A549 (cell line): ENCODE measurements at regions not wholly inside any gene's neighbourhood (a gene's known extent, or its start where the extent isn't known, plus 50 kb on each side); places are given as distances from the start of the nearest gene placed in this dataset.

Source experiments
- ATAC-seq, 2 experiments: fragments of 200-7000 bp in 1 of 2; fragments of >200 bp in 1 of 2; cut with Nextera tagmentation in 1 of 2; cut with Tn5 transposase in 1 of 2; 3 replicates each; pipeline versions ENCODE4 v1.8.0 to v1.9.1; 2018 to 2020; ENCODE audit warnings: mild to moderate bottlenecking in 1 of 2, moderate library complexity in 1 of 2
- CTCF ChIA-PET: fragments of 300-600 bp; sonication (Branson Sonifier 250); formaldehyde crosslinking; extraction: SDS; loops from one replicate; lab custom pipeline; 2021; ENCODE audit warnings: antibody characterized with exemption, inconsistent platforms; lab: Yijun Ruan, JAX
- POLR2A ChIA-PET: fragments of 350-600 bp; formaldehyde crosslinking; extraction: SDS; loops from one replicate; lab custom pipeline; 2021; ENCODE audit warnings: antibody characterized with exemption, inconsistent platforms; lab: Yijun Ruan, JAX
- DNase-seq, 2 experiments: peaks; one replicate each; pipeline versions ENCODE4 v3.0.0 to v3.0.0-alpha.2; 2011 to 2016; ENCODE audit warnings: low read depth in 1 of 2, low spot score in 1 of 2
- FAIRE-seq: peaks from 2 replicates; lab custom pipeline; 2011; peaks lifted over from hg19 to GRCh38; lab: Jason Lieb, UNC
- H3K27ac ChIP-seq, 2 experiments: fragments of >200 bp; sonication (Bioruptor Twin); formaldehyde crosslinking; 3 replicates each; pipeline ENCODE4 v1.5.1; 2016 to 2017
- H3K4me1 ChIP-seq: fragments of >200 bp; sonication (Bioruptor Twin); formaldehyde crosslinking; 3 replicates; pipeline ENCODE4 v1.6.1; 2016
- H3K4me2 ChIP-seq: fragments of >200 bp; sonication (Bioruptor Twin); formaldehyde crosslinking; 3 replicates; pipeline ENCODE4 v1.6.1; 2016
- H3K4me3 ChIP-seq: fragments of >200 bp; sonication (Bioruptor Twin); formaldehyde crosslinking; 3 replicates; pipeline ENCODE4 v1.5.1; 2016
- H3K9me3 ChIP-seq: fragments of >200 bp; sonication (Bioruptor Twin); formaldehyde crosslinking; 3 replicates; pipeline ENCODE4 v1.6.1; 2016
- CEBPB ChIP-seq, 2 experiments: fragments of >200 bp in 1 of 2; sonication (Bioruptor Twin) in 1 of 2; formaldehyde crosslinking in 1 of 2; IDR thresholded peaks; 2 replicates each; pipeline ENCODE4 v1.6.1; 2012 to 2016
- EHF ChIP-seq: fragments of 250-450 bp; sonication (Bioruptor Pico); IDR thresholded peaks from 2 replicates; pipeline ENCODE4 v1.5.0; 2020; ENCODE audit warnings: mild to moderate bottlenecking
- EP300 ChIP-seq, 2 experiments: fragments of >200 bp; sonication (Bioruptor Twin); formaldehyde crosslinking; IDR thresholded peaks; 2 replicates in 1 of 2; 3 replicates in 1 of 2; pipeline ENCODE4 v1.6.1; 2016 to 2017
- ESRRA ChIP-seq: fragments of 150-350 bp; IDR thresholded peaks from 2 replicates; pipeline ENCODE4 v1.6.1; 2014; ENCODE audit warnings: mild to moderate bottlenecking, low read length, borderline replicate concordance
- FOXS1 ChIP-seq: fragments of 250-450 bp; sonication (Bioruptor Pico); IDR thresholded peaks from 2 replicates; pipeline ENCODE4 v1.5.0; 2020; ENCODE audit warnings: mild to moderate bottlenecking, moderate library complexity
- GATA3 ChIP-seq: IDR thresholded peaks from 2 replicates; pipeline ENCODE4 v1.6.1; 2012; ENCODE audit warnings: borderline replicate concordance
- HOXB13 ChIP-seq: fragments of 250-450 bp; sonication (Bioruptor Pico); IDR thresholded peaks from 2 replicates; pipeline ENCODE4 v1.5.0; 2020; ENCODE audit warnings: low read depth, mild to moderate bottlenecking, moderate library complexity
- JUN ChIP-seq, 2 experiments: fragments of >200 bp; sonication (Bioruptor Twin); formaldehyde crosslinking; IDR thresholded peaks; 2 replicates in 1 of 2; 3 replicates in 1 of 2; pipeline ENCODE4 v1.6.1; 2016 to 2017
- KDM5A ChIP-seq: fragments of 200-600 bp; sonication (generic); IDR thresholded peaks from 2 replicates; pipeline ENCODE4 v1.6.1; 2016; ENCODE audit warnings: antibody characterized with exemption, mild to moderate bottlenecking
- NFE2L2 ChIP-seq: fragments of 150-350 bp; conservative IDR thresholded peaks from 2 replicates; pipeline ENCODE4 v1.6.1; 2014; ENCODE audit warnings: low read length
- RFX5 ChIP-seq: fragments of 450-650 bp; IDR thresholded peaks from 2 replicates; pipeline ENCODE4 v1.7.1; 2014; ENCODE audit warnings: antibody characterized with exemption, mild to moderate bottlenecking, moderate library complexity
- SMC3 ChIP-seq: fragments of >200 bp; sonication (Bioruptor Twin); formaldehyde crosslinking; IDR thresholded peaks from 3 replicates; pipeline ENCODE4 v1.6.1; 2018; ENCODE audit warnings: inconsistent platforms
- TFCP2L1 ChIP-seq: fragments of 250-450 bp; sonication (Bioruptor Pico); IDR thresholded peaks from 2 replicates; pipeline ENCODE4 v1.5.0; 2021; ENCODE audit warnings: mild to moderate bottlenecking
- ZSCAN20 ChIP-seq: fragments of 250-450 bp; sonication (Bioruptor Pico); IDR thresholded peaks from 2 replicates; pipeline ENCODE4 v1.8.0; 2022; ENCODE audit warnings: mild to moderate bottlenecking, moderate library complexity
- WGBS: methylation state at CpG from one replicate; pipeline ENCODE4 v1.1.6; 2017; ENCODE audit errors: missing lambda C conversion rate; 5-methylcytosine and 5-hydroxymethylcytosine counted together
- TF ChIP-seq, protein P1 (sequence below): IDR thresholded peaks from 2 replicates; pipeline ENCODE4 v1.6.1; 2012
- TF ChIP-seq, protein P2 (sequence below): IDR thresholded peaks from 2 replicates; pipeline ENCODE4 v1.6.1; 2012; ENCODE audit warnings: low read depth, borderline replicate concordance
- TF ChIP-seq, protein P3 (sequence below): fragments of 200-600 bp; sonication (generic); IDR thresholded peaks from 2 replicates; pipeline ENCODE4 v1.6.1; 2016; ENCODE audit warnings: antibody characterized with exemption, mild to moderate bottlenecking, moderate library complexity
- TF ChIP-seq, protein P4 (sequence below): fragments of >200 bp; sonication (Bioruptor Twin); formaldehyde crosslinking; IDR thresholded peaks from 2 replicates; pipeline ENCODE4 v1.6.1; 2016
- TF ChIP-seq, protein P5 (sequence below): fragments of 150-350 bp; IDR thresholded peaks from 2 replicates; pipeline ENCODE4 v1.6.1; 2014; ENCODE audit warnings: low read depth, mild to moderate bottlenecking, low read length
- TF ChIP-seq, protein P6 (sequence below): fragments of 450-650 bp; IDR thresholded peaks from 2 replicates; pipeline ENCODE4 v1.6.1; 2014; ENCODE audit warnings: antibody characterized with exemption

DNA sequence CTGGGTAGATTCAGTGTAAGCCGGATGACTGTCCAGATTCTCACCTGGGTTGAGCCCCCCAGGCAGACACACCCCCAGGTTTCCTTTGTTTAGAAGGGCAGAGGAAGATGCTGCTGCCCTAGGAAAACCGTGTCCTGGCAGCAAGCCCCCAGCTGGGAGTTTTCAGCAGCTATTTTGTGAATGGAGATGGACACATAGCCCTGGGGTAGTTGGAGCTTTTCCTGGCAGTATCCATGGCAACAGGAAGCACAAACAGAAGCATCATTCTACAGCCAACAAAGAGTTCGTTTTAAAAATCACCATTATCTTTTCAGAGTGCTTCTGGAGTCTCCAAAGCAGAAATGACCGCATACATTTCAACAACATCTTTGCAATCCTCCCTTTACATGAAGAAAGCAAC, 245.5 kb downstream of the BRD1 start:
- H3K4me2 ChIP-seq, result no peak overlapping the region
- POLR2A ChIA-PET, result no interaction called here
- TF ChIP-seq CEBPB (IDR thresholded peaks at IDR 0.05) (no peak), JUN (IDR thresholded peaks at IDR 0.05) (no peak), EP300 (IDR thresholded peaks at IDR 0.05) (no peak), FOXS1 (CRISPR knock-in tag) (no peak), TFCP2L1 (CRISPR knock-in tag) (no peak), ZSCAN20 (CRISPR knock-in tag) (no peak), GATA3 (no peak), KDM5A (no peak), NFE2L2 (no peak), ESRRA (no peak), EHF (CRISPR knock-in tag) (no peak)
- TF ChIP-seq, protein P1, sequence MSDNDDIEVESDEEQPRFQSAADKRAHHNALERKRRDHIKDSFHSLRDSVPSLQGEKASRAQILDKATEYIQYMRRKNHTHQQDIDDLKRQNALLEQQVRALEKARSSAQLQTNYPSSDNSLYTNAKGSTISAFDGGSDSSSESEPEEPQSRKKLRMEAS, result no peak
- TF ChIP-seq, protein P2, sequence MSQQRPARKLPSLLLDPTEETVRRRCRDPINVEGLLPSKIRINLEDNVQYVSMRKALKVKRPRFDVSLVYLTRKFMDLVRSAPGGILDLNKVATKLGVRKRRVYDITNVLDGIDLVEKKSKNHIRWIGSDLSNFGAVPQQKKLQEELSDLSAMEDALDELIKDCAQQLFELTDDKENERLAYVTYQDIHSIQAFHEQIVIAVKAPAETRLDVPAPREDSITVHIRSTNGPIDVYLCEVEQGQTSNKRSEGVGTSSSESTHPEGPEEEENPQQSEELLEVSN, result no peak
- TF ChIP-seq, protein P3, sequence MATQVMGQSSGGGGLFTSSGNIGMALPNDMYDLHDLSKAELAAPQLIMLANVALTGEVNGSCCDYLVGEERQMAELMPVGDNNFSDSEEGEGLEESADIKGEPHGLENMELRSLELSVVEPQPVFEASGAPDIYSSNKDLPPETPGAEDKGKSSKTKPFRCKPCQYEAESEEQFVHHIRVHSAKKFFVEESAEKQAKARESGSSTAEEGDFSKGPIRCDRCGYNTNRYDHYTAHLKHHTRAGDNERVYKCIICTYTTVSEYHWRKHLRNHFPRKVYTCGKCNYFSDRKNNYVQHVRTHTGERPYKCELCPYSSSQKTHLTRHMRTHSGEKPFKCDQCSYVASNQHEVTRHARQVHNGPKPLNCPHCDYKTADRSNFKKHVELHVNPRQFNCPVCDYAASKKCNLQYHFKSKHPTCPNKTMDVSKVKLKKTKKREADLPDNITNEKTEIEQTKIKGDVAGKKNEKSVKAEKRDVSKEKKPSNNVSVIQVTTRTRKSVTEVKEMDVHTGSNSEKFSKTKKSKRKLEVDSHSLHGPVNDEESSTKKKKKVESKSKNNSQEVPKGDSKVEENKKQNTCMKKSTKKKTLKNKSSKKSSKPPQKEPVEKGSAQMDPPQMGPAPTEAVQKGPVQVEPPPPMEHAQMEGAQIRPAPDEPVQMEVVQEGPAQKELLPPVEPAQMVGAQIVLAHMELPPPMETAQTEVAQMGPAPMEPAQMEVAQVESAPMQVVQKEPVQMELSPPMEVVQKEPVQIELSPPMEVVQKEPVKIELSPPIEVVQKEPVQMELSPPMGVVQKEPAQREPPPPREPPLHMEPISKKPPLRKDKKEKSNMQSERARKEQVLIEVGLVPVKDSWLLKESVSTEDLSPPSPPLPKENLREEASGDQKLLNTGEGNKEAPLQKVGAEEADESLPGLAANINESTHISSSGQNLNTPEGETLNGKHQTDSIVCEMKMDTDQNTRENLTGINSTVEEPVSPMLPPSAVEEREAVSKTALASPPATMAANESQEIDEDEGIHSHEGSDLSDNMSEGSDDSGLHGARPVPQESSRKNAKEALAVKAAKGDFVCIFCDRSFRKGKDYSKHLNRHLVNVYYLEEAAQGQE, result no peak
- TF ChIP-seq, protein P4, sequence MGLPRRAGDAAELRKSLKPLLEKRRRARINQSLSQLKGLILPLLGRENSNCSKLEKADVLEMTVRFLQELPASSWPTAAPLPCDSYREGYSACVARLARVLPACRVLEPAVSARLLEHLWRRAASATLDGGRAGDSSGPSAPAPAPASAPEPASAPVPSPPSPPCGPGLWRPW, result no peak
- TF ChIP-seq, all 56 proteins: peak for 0
- Histone ChIP-seq H3K9me3 (no peaks in the 10 kb centered on the region), H3K27ac (no peak overlapping the region), H3K4me1 (no peaks in the 10 kb centered on the region), H3K4me3 (no peak overlapping the region)
- DNase-seq (no peak), FAIRE-seq (no peak), ATAC-seq (no peak)
- WGBS, result 21% methylated on average over 3 of the region's 4 CpGs
- CTCF ChIA-PET, result no interaction called here

DNA sequence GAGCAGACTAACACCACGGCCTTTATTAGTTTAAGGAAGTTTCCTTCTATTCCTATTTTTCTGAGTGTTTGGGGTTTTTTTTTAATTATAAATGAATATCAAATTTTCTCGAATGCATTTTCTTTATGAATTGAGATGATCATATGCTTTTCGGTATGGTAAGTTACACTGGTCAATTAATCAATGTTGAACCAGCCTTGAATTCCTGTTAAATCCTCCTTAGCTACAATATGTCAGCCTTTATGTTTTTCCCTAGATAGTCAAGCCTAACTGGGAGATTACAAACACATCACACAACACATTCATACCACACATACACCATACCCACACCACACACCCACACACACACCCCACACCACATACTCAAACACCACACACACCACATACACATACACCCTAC, 247.6 kb downstream of the BRD1 start:
- CTCF ChIA-PET, result no interaction called here
- no peaks in the 10 kb centered on the region for H3K4me1 ChIP-seq
- no peak for TF ChIP-seq RFX5
- no peak overlapping the region for H3K27ac ChIP-seq
- FAIRE-seq (no peak), ATAC-seq (no peak), DNase-seq (no peak)
- 1% methylated on average over 3 of the region's 3 CpGs for WGBS
- no peak overlapping the region for H3K4me2 ChIP-seq
- H3K9me3 ChIP-seq, result no peaks in the 10 kb centered on the region
- no peak overlapping the region for H3K4me3 ChIP-seq
- POLR2A ChIA-PET, result no interaction called here

DNA sequence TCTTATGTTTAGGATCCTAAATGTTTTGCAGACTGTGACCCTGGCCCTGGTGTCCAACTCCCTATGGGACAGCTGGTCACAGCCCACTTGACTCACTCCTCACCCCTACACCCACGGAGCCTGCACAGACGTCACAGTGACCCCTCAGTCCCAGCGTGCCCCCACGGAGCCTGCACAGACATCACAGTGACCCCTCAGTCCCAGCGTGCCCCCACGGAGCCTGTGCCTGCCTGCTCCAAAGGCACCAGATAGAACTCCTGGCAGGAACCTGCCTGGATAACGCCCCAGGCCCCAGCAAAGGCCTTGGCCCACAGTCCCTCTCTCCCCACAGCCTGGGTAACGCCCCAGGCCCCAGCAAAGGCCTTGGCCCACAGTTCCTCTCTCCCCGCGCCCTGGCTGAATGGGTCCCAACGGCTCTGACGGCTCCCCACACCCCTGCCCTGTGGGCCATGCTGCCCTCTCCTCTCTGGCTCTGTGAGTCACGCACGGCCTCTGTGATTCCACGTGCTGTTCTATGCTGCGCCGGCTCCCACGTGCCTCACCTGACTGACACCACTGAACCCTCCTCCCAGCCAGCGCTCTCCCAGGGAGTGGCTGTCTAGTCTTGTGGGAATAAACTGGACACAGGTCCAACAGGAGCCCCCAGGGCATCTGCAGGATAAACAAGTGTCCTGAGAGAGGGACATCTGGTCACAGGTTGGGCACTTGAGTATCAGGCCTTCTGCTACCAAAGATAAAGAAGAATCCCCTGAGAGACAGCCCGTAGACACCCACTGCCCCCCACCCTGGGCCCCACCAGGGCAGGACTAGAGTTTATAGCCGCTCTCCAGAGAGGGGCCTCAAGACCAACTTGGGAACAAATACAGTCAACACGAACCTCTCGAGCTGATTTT, 250.3 kb downstream of the BRD1 start:
- ChIA-PET POLR2A (no interaction called here), CTCF (no interaction called here)
- ATAC-seq (no peak), DNase-seq (no peak), FAIRE-seq (no peak)
- Histone ChIP-seq H3K27ac (no peak overlapping the region), H3K4me2 (no peak overlapping the region), H3K4me1 (no peaks in the 10 kb centered on the region), H3K9me3 (no peaks in the 10 kb centered on the region), H3K4me3 (no peak overlapping the region)
- WGBS, result 32% methylated on average over 8 of the region's 23 CpGs
- TF ChIP-seq HOXB13 (CRISPR knock-in tag) (no peak), SMC3 (no peak)
- TF ChIP-seq, protein P5, sequence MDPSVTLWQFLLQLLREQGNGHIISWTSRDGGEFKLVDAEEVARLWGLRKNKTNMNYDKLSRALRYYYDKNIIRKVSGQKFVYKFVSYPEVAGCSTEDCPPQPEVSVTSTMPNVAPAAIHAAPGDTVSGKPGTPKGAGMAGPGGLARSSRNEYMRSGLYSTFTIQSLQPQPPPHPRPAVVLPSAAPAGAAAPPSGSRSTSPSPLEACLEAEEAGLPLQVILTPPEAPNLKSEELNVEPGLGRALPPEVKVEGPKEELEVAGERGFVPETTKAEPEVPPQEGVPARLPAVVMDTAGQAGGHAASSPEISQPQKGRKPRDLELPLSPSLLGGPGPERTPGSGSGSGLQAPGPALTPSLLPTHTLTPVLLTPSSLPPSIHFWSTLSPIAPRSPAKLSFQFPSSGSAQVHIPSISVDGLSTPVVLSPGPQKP, result no peak
- TF ChIP-seq, protein P6, sequence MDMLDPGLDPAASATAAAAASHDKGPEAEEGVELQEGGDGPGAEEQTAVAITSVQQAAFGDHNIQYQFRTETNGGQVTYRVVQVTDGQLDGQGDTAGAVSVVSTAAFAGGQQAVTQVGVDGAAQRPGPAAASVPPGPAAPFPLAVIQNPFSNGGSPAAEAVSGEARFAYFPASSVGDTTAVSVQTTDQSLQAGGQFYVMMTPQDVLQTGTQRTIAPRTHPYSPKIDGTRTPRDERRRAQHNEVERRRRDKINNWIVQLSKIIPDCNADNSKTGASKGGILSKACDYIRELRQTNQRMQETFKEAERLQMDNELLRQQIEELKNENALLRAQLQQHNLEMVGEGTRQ, result no peak
